ENCODE measurements at regions not wholly inside any gene's neighbourhood (a gene's known extent, or its start where the extent isn't known, plus 50 kb on each side); places are given as distances from the start of the nearest gene placed in this dataset.

GRCh38 chr6:133632206-133632605 is 256.7 kb upstream of the TCF21 start:
- TF ChIP-seq CTCF (IDR thresholded peaks at IDR 0.05), result no peak
- TF ChIP-seq ZFX (IDR thresholded peaks at IDR 0.05; ENCODE audit: borderline replicate concordance), result no peak
